Gastroesophageal sphincter (tissue), 4 donors: ENCODE measurements at regions not wholly inside any gene's neighbourhood (a gene's known extent, or its start where the extent isn't known, plus 50 kb on each side); places are given as distances from the start of the nearest gene placed in this dataset.

ENCODE experiments used
- ATAC-seq: fragments of 150-250 bp; one replicate; pipeline ENCODE4 v1.9.1; 2016; ENCODE audit warnings: mild to moderate bottlenecking, moderate library complexity
- H3K27ac ChIP-seq, 4 donors: fragments of 200-600 bp; sonication (generic) in 3 of 4; 1 replicate in 3 of 4; 2 replicates in 1 of 4; pipeline ENCODE4 v1.5.1; 2016 to 2019
- H3K27me3 ChIP-seq: fragments of 200-600 bp; sonication (generic); one replicate; pipeline ENCODE4 v1.5.1; 2019
- H3K36me3 ChIP-seq, 2 donors: fragments of 200-600 bp; sonication (generic); one replicate each; pipeline ENCODE4 v1.5.1; 2019; ENCODE audit warnings: control low read depth in 1 of 2
- H3K4me1 ChIP-seq, 3 donors: fragments of 200-600 bp; sonication (generic); 1 replicate in 2 of 3; 2 replicates in 1 of 3; pipeline ENCODE4 v1.5.1; 2016 to 2019; ENCODE audit warnings: control low read depth in 2 of 3
- H3K4me3 ChIP-seq, 2 donors: fragments of 200-600 bp; sonication (generic); one replicate each; pipeline ENCODE4 v1.5.1; 2019; ENCODE audit warnings: mild to moderate bottlenecking in 1 of 2, moderate library complexity in 1 of 2
- H3K9me3 ChIP-seq, 3 donors: fragments of 200-600 bp; sonication (generic); one replicate each; pipeline ENCODE4 v1.5.1; 2017 to 2019; ENCODE audit warnings: control low read depth in 2 of 3
- CTCF ChIP-seq, 4 experiments: fragments of 200-600 bp in 2 of 4; fragments of 450-650 bp in 2 of 4; sonication (generic) in 1 of 4; IDR thresholded peaks; one replicate each; pipeline ENCODE4 v1.5.1; 2017 to 2019; ENCODE audit warnings: antibody characterized with exemption in 4 of 4, mild to moderate bottlenecking in 2 of 4, moderate library complexity in 2 of 4
- EP300 ChIP-seq: sonication (generic); formaldehyde crosslinking; IDR thresholded peaks from one replicate; pipeline ENCODE4 v1.6.1; 2017; ENCODE audit warnings: antibody characterized with exemption, mild to moderate bottlenecking
- POLR2A ChIP-seq, 2 donors: fragments of 450-650 bp; IDR thresholded peaks; one replicate each; pipeline ENCODE4 v1.6.1; 2017; ENCODE audit warnings: antibody characterized with exemption in 2 of 2, mild to moderate bottlenecking in 2 of 2, moderate library complexity in 1 of 2
- POLR2AphosphoS5 ChIP-seq: sonication (generic); formaldehyde crosslinking; IDR thresholded peaks from one replicate; pipeline ENCODE4 v1.6.1; 2017; ENCODE audit warnings: antibody characterized with exemption
- WGBS, 2 donors: methylation state at CpG; one replicate each; pipeline ENCODE4 v1.1.5; 2018; ENCODE audit warnings: low coverage in 1 of 2; 5-methylcytosine and 5-hydroxymethylcytosine counted together

DNA sequence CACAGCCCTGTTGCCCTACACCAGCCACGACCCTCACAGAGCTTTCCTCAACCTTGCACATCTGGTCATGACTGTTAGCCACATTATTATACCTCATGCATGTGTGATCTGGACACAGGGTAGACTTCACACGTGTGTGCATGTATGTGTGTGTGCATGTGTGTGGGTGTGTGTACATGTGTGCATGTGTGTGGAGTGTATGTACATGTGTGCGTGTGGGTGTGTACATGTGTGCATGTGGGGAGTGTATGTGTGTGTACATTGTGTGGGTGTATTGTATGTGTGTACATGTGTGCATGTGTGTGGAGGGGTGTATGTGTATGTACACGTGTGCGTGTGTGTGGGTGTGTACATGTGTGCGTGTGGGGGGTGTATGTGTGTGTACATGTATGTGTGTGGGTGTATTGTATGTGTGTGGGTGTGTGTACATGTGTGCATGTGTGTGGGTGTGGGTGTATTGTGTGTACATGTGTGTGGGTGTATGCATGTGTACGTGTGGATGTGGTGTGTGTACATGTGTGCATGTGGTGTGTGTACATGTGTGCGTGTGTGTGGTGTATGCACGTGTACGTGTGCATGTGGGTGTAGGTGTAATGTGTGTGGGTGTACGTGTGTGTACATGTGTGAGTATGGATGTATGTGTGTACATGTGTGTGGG is 130.2 kb downstream of the C16orf95 start:
- Histone ChIP-seq H3K4me1 (no peaks in the 10 kb centered on the region), H3K27ac (no peak overlapping the region), H3K36me3 (no peaks in the 10 kb centered on the region), H3K27me3 (peaks cover 15% of the 10 kb centered on the region), H3K9me3 (peaks cover 0 to 22% (median 0%) of the 10 kb centered on the region in 3 donors), H3K4me3 (no peak overlapping the region)
- WGBS, 2 donors = 62 to 72% methylated on average over 9 to 11 of the region's 11 CpGs
- ATAC-seq = no peak
- TF ChIP-seq CTCF (IDR thresholded peaks at IDR 0.05) = no peak
- no peak for TF ChIP-seq POLR2AphosphoS5
- TF ChIP-seq EP300 = no peak
- TF ChIP-seq POLR2A (IDR thresholded peaks at IDR 0.05) = no peak

DNA sequence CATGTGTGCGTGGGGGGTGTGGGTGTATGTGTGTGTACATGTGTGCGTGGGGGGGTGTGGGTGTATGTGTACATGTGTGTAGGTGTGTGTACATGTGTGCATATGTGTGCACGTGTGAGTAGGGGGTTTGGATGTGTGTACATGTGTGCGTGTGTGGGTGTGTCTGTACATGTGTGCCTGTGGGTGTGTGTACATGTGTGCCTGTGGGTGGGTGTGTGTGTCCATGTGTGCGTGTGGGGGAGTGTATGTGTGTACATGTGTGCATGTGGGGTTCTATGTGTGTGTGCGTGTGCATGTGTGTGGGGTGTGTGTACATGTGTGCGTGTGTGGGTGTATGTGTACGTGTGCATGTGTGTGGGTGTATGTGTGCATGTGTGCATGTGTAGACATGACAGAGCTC is 129.1 kb downstream of the C16orf95 start:
- Histone ChIP-seq H3K27ac (no peak overlapping the region), H3K9me3 (peaks cover 0 to 22% (median 0%) of the 10 kb centered on the region in 3 donors), H3K27me3 (peaks cover 15% of the 10 kb centered on the region), H3K4me3 (no peak overlapping the region), H3K36me3 (no peaks in the 10 kb centered on the region), H3K4me1 (no peaks in the 10 kb centered on the region)
- WGBS, 2 donors = 92% methylated on average over 6 to 8 of the region's 8 CpGs
- TF ChIP-seq EP300 = no peak
- no peak for TF ChIP-seq POLR2AphosphoS5
- TF ChIP-seq POLR2A (IDR thresholded peaks at IDR 0.05) = no peak
- no peak for TF ChIP-seq CTCF (IDR thresholded peaks at IDR 0.05)
- no peak for ATAC-seq

- WGBS, 2 donors = 93 to 94% methylated on average over 4 to 6 of the region's 8 CpGs
- no peaks in the 10 kb centered on the region for H3K36me3 ChIP-seq
- no peak overlapping the region for H3K27ac ChIP-seq
- TF ChIP-seq POLR2A (IDR thresholded peaks at IDR 0.05) = no peak
- no peak for TF ChIP-seq POLR2AphosphoS5
- no peak for TF ChIP-seq EP300
- H3K9me3 ChIP-seq = peaks cover 0 to 22% (median 0%) of the 10 kb centered on the region in 3 donors
- peaks cover 2% of the 10 kb centered on the region for H3K27me3 ChIP-seq
- no peak for ATAC-seq
- no peak overlapping the region for H3K4me3 ChIP-seq
- H3K4me1 ChIP-seq = no peaks in the 10 kb centered on the region
Observed at GRCh38 chr16:87189426-87189825, 127.8 kb downstream of the C16orf95 start.

DNA sequence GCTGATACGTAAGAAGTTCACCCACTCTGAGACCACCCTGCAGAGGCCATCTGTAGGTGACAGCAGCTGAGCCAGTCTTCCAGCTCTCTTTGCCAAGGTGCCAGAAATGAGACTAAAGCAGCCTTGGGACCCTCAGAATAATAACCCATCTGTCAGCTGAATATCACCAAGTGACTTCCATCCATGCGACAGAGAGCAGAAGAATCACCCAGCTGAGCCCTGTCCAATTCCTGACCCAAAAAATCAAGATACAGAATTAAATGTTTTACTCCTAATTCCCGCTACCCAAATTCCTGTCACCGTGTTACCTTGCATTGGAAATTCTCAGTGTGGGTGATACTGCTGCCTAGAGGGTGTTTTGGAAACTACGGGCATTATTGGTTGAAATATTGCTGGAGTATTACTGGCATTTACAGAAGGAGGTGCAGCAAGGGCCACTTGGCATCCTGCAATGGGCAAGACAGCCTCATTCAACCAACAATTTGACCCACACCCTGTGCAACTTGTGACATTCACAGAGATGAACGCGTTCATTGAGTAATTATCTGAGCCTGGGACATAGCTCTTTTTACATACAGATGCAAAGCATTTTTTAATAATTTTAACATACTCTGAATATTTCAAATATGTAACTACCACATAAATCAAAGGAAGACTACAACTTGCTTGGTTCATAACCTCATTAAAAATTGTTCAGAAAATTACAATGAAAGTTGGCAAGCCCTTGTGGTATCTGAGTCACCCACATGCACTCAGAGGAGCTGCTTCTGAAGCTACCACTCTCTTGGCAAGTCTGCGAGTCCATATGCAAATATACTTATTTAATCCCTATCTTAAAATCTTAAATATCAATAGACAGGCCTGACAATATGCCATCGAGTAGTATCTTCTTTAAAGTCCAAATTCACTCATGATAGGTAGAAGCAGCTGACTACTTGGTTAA is 126.6 kb downstream of the C16orf95 start:
- H3K27me3 ChIP-seq = no peaks in the 10 kb centered on the region
- TF ChIP-seq POLR2A (IDR thresholded peaks at IDR 0.05) = no peak
- TF ChIP-seq EP300 = no peak
- TF ChIP-seq POLR2AphosphoS5 = no peak
- no peak for TF ChIP-seq CTCF (IDR thresholded peaks at IDR 0.05)
- ATAC-seq = no peak
- no peaks in the 10 kb centered on the region for H3K36me3 ChIP-seq
- H3K9me3 ChIP-seq = peaks cover 0 to 22% (median 0%) of the 10 kb centered on the region in 3 donors
- no peak overlapping the region for H3K27ac ChIP-seq
- no peaks in the 10 kb centered on the region for H3K4me1 ChIP-seq
- H3K4me3 ChIP-seq = no peak overlapping the region
- 92 to 100% methylated on average over 4 to 9 of the region's 9 CpGs for WGBS, 2 donors

DNA sequence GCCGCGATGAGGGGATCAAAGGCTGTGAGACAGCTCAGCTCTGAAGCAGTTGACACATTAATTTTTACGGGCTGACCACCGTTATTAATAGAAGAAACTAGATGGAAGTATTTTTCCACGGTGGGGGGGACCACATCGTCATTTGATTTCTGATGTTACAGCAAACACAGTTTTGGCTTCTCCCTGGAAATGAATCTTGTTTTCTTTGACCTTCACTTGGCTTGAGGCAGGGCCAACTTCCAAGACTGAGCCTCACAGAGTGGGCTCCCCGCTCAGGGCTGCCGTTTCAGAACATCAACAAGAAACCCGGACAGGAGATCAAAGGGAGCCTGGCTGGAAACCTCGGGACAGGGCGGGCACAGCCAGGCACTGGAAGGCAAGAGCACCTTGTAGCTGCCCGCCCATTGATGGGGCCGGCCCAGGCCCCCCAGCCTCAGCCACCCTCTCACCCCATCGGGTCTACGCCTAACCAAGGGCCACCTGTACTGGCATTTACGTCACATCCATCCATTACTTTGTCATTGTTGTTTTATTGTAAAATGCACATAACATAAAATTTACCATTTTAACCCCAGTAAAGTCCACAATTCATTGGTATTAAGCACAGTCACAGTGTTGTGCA is 124.6 kb downstream of the C16orf95 start:
- 57 to 69% methylated on average over 9 to 11 of the region's 16 CpGs for WGBS, 2 donors
- peaks cover 0 to 22% (median 0%) of the 10 kb centered on the region in 3 donors for H3K9me3 ChIP-seq

More for the DNA sequence above, 124.6 kb downstream of the C16orf95 start:
- Histone ChIP-seq H3K27ac (no peak overlapping the region), H3K4me1 (no peaks in the 10 kb centered on the region), H3K27me3 (peaks cover 10% of the 10 kb centered on the region), H3K36me3 (no peaks in the 10 kb centered on the region), H3K4me3 (no peak overlapping the region)
- no peak for ATAC-seq
- TF ChIP-seq POLR2A (IDR thresholded peaks at IDR 0.05) (no peak), CTCF (IDR thresholded peaks at IDR 0.05) (no peak)
